NCI-H1417 (cell line): ENCODE measurements at regions not wholly inside any gene's neighbourhood (a gene's known extent, or its start where the extent isn't known, plus 50 kb on each side); places are given as distances from the start of the nearest gene placed in this dataset.
"Not testable (repeated sequence)": the region's sequence is repeated elsewhere in the genome, so short reads cannot be mapped to it uniquely, and the experiment has no call there.

Source experiments
- DNase-seq, 3 experiments: peaks; one replicate each; lab custom pipeline; 2025; lab: John Stamatoyannopoulos, UW

- DNase-seq = no peak
These were observed 141.0 kb downstream of the ADCYAP1 start for GRCh38 chr18:1045658-1046057.

- peak in 1 of 3 experiments; percentile 41 for DNase-seq
These were observed 142.7 kb downstream of the ADCYAP1 start for GRCh38 chr18:1047406-1047805.

- DNase-seq = no peak
These were observed 143.4 kb downstream of the ADCYAP1 start for GRCh38 chr18:1048032-1048431.

GRCh38 chr18:1049173-1049572, 144.5 kb downstream of the ADCYAP1 start:
- DNase-seq = no peak

GRCh38 chr18:1050012-1050657, 145.5 kb downstream of the ADCYAP1 start:
- no peak for DNase-seq

- no peak for DNase-seq
These were observed 147.6 kb downstream of the ADCYAP1 start for GRCh38 chr18:1052301-1052700.

- no peak for DNase-seq
These were observed 149.0 kb downstream of the ADCYAP1 start for GRCh38 chr18:1053331-1054315.

GRCh38 chr18:1056404-1056803, 151.7 kb downstream of the ADCYAP1 start:
- no peak for DNase-seq

- no peak for DNase-seq
These were observed 152.7 kb downstream of the ADCYAP1 start for GRCh38 chr18:1057367-1057766.

- no peak for DNase-seq
These were observed 157.9 kb downstream of the ADCYAP1 start for GRCh38 chr18:1062588-1062987.

- DNase-seq = peak in 2 of 3 experiments; percentile 53 to 87
These were observed 170.7 kb downstream of the ADCYAP1 start for GRCh38 chr18:1075322-1075721.

- DNase-seq = no peak
These were observed 171.2 kb downstream of the ADCYAP1 start for GRCh38 chr18:1075876-1076275.

- no peak for DNase-seq
These were observed 173.6 kb downstream of the ADCYAP1 start for GRCh38 chr18:1078301-1078700.

GRCh38 chr18:1083675-1084074, 179.0 kb downstream of the ADCYAP1 start:
- DNase-seq = not testable (repeated sequence)

GRCh38 chr18:1090758-1091157, 186.1 kb downstream of the ADCYAP1 start:
- peak in 1 of 3 experiments; percentile 53 for DNase-seq

GRCh38 chr18:1092228-1092627, 187.6 kb downstream of the ADCYAP1 start:
- no peak for DNase-seq

- no peak for DNase-seq
These were observed 189.7 kb downstream of the ADCYAP1 start for GRCh38 chr18:1094409-1094808.

- DNase-seq = not testable (repeated sequence)
These were observed 193.5 kb downstream of the ADCYAP1 start for GRCh38 chr18:1097991-1098735.

GRCh38 chr18:1102848-1103247, 198.2 kb downstream of the ADCYAP1 start:
- no peak for DNase-seq

GRCh38 chr18:1103537-1103936, 198.9 kb downstream of the ADCYAP1 start:
- DNase-seq = peak in 2 of 3 experiments; percentile 42 to 83

- peak in 1 of 3 experiments; percentile 35 for DNase-seq
These were observed 199.7 kb downstream of the ADCYAP1 start for GRCh38 chr18:1104181-1104881.

- DNase-seq = no peak
These were observed 219.8 kb downstream of the ADCYAP1 start for GRCh38 chr18:1124495-1124894.
